ENCODE measurements at regions not wholly inside any gene's neighbourhood (a gene's known extent, or its start where the extent isn't known, plus 50 kb on each side); places are given as distances from the start of the nearest gene placed in this dataset.
"Not testable (repeated sequence)": the region's sequence is repeated elsewhere in the genome, so short reads cannot be mapped to it uniquely, and the experiment has no call there.

- Mint-ChIP-seq H3K4me1 (peaks cover 14% of the 10 kb centered on the region), H3K36me3 (ENCODE audit: low read depth) (peaks cover 4% of the 10 kb centered on the region), H3K4me3 (no peak overlapping the region), H3K27ac (no peak overlapping the region), H3K27me3 (ENCODE audit: insufficient read depth) (peaks cover 10% of the 10 kb centered on the region), H3K9me3 (peaks cover 16% of the 10 kb centered on the region)
- WGBS, 2 experiments (ENCODE audit: insufficient coverage in 1 of 2, insufficient read length in 1 of 2): 96 to 98% methylated on average over 3 to 5 of the region's 5 CpGs
- Histone ChIP-seq H3K36me3 (ENCODE audit: control insufficient read depth, insufficient read depth, low read length) (no peaks in the 10 kb centered on the region), H3K9ac (ENCODE audit: extremely low read depth, low read length, poor library complexity, severe bottlenecking) (no peak overlapping the region), H3K27ac (ENCODE audit: low read depth, low read length) (no peak overlapping the region), H3K4me3 (ENCODE audit: low read length) (no peak overlapping the region), H3K9me3 (ENCODE audit: control insufficient read depth, low read length) (no peaks in the 10 kb centered on the region), H3K27me3 (ENCODE audit: control insufficient read depth, insufficient read depth, low read length, poor library complexity, severe bottlenecking) (no peaks in the 10 kb centered on the region), H3K4me1 (ENCODE audit: control insufficient read depth, insufficient read depth, low read length) (peaks cover 9% of the 10 kb centered on the region)
- peak; percentile 22 for DNase-seq
- no peak for TF ChIP-seq CTCF (conservative IDR thresholded peaks at IDR 0.05)
These were observed 107.4 kb upstream of the FRMD1 start for GRCh38 chr6:168186438-168186837.

DNA sequence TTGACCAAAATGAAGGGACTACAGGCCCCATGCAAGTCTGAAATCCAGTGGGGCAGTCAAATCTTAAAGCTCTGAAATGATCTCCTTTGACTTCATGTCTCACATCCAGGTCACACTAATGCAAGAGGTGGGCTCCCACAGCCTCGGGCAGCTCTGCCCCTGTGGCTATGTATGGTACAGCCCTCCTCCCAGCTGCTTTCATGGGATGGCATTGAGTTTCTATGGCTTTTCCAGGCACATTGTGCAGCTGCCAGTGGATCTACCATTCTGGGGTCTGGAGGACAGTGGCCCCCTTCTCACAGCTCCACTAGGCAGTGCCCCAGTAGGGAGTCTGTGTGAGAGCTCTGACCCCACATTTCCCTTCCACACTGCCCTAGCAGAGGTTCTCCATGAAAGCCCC, 107.0 kb upstream of the FRMD1 start:
- H3K4me3 Mint-ChIP-seq; H3K36me3 ChIP-seq (ENCODE audit: control insufficient read depth, insufficient read depth, low read length); H3K9ac ChIP-seq (ENCODE audit: extremely low read depth, low read length, poor library complexity, severe bottlenecking); H3K27me3 ChIP-seq (ENCODE audit: control insufficient read depth, insufficient read depth, low read length, poor library complexity, severe bottlenecking); H3K4me1 ChIP-seq (ENCODE audit: control insufficient read depth, insufficient read depth, low read length); H3K9me3 ChIP-seq (ENCODE audit: control insufficient read depth, low read length); H3K36me3 Mint-ChIP-seq (ENCODE audit: low read depth); DNase-seq; H3K4me3 ChIP-seq (ENCODE audit: low read length); H3K27ac Mint-ChIP-seq; H3K27ac ChIP-seq (ENCODE audit: low read depth, low read length): not testable (repeated sequence)
- Mint-ChIP-seq H3K9me3 (peaks cover 16% of the 10 kb centered on the region), H3K27me3 (ENCODE audit: insufficient read depth) (peaks cover 10% of the 10 kb centered on the region), H3K4me1 (peaks cover 14% of the 10 kb centered on the region)
- WGBS, 2 experiments (ENCODE audit: insufficient coverage in 1 of 2, insufficient read length in 1 of 2): 97 to 100% methylated on average over 1 of the region's 1 CpG

DNA sequence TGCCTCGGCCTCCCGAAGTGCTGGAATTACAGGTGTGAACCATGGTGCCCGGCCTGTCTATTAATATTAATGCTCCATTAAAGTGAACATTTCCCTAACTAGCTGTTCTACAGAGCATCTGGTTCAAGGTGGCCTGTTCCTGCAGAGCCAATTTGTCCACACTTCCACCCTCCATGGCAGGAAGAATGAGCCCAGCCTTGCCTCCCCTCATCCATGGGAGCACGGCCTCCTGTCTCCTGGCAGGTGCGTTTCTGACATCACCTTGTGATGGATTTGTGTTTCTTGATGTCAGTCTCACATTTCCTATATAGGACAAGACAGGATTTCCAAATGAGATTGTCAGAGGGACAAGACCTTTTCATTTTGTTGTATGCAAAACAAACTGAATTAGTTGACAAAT, 105.7 kb upstream of the FRMD1 start:
- no peak overlapping the region for H3K9ac ChIP-seq (ENCODE audit: extremely low read depth, low read length, poor library complexity, severe bottlenecking)
- Mint-ChIP-seq H3K9me3 (peaks cover 16% of the 10 kb centered on the region), H3K27me3 (ENCODE audit: insufficient read depth) (peaks cover 5% of the 10 kb centered on the region), H3K27ac (no peak overlapping the region), H3K4me3 (no peak overlapping the region), H3K36me3 (ENCODE audit: low read depth) (peaks cover 4% of the 10 kb centered on the region), H3K4me1 (peaks cover 14% of the 10 kb centered on the region)
- H3K4me1 ChIP-seq (ENCODE audit: control insufficient read depth, insufficient read depth, low read length): peaks cover 13% of the 10 kb centered on the region
- H3K27me3 ChIP-seq (ENCODE audit: control insufficient read depth, insufficient read depth, low read length, poor library complexity, severe bottlenecking): no peaks in the 10 kb centered on the region
- H3K9me3 ChIP-seq (ENCODE audit: control insufficient read depth, low read length): no peaks in the 10 kb centered on the region
- no peak for TF ChIP-seq CTCF (conservative IDR thresholded peaks at IDR 0.05)
- WGBS, 2 experiments (ENCODE audit: insufficient coverage in 1 of 2, insufficient read length in 1 of 2): 95 to 100% methylated on average over 4 to 5 of the region's 5 CpGs
- no peaks in the 10 kb centered on the region for H3K36me3 ChIP-seq (ENCODE audit: control insufficient read depth, insufficient read depth, low read length)
- no peak for DNase-seq
- H3K4me3 ChIP-seq (ENCODE audit: low read length): no peak overlapping the region
- H3K27ac ChIP-seq (ENCODE audit: low read depth, low read length): no peak overlapping the region

DNA sequence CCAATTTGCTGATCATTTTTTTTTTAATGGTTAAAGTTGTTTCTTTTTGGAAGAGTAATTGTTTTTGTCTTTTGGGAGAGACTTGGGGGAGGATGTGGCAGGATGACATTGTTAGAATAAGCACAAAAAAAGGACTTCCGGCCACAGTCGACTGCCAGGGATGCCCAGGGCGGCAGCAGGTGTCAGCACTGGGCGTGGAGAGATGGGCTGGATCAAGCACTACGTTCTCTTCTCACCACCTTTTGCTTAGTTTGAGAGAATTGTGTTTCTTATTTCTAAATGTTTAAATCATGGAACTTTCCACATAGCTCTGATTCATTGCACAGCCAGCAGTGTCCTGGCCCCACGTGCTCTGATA, 104.6 kb upstream of the FRMD1 start:
- no peak overlapping the region for H3K27ac Mint-ChIP-seq
- H3K4me1 Mint-ChIP-seq: peaks cover 14% of the 10 kb centered on the region
- no peak overlapping the region for H3K4me3 Mint-ChIP-seq
- Histone ChIP-seq H3K4me3 (ENCODE audit: low read length) (no peak overlapping the region), H3K27ac (ENCODE audit: low read depth, low read length) (no peak overlapping the region), H3K36me3 (ENCODE audit: control insufficient read depth, insufficient read depth, low read length) (no peaks in the 10 kb centered on the region), H3K27me3 (ENCODE audit: control insufficient read depth, insufficient read depth, low read length, poor library complexity, severe bottlenecking) (no peaks in the 10 kb centered on the region), H3K9ac (ENCODE audit: extremely low read depth, low read length, poor library complexity, severe bottlenecking) (no peak overlapping the region), H3K4me1 (ENCODE audit: control insufficient read depth, insufficient read depth, low read length) (peaks cover 13% of the 10 kb centered on the region), H3K9me3 (ENCODE audit: control insufficient read depth, low read length) (no peaks in the 10 kb centered on the region)
- H3K27me3 Mint-ChIP-seq (ENCODE audit: insufficient read depth): peaks cover 5% of the 10 kb centered on the region
- DNase-seq: no peak
- peaks cover 4% of the 10 kb centered on the region for H3K36me3 Mint-ChIP-seq (ENCODE audit: low read depth)
- 94 to 98% methylated on average over 6 of the region's 6 CpGs for WGBS, 2 experiments (ENCODE audit: insufficient coverage in 1 of 2, insufficient read length in 1 of 2)
- peaks cover 16% of the 10 kb centered on the region for H3K9me3 Mint-ChIP-seq
- no peak for TF ChIP-seq CTCF (conservative IDR thresholded peaks at IDR 0.05)

Data from endodermal cell (in vitro differentiated cells).